ENCODE measurements at regions not wholly inside any gene's neighbourhood (a gene's known extent, or its start where the extent isn't known, plus 50 kb on each side); places are given as distances from the start of the nearest gene placed in this dataset.

GRCh38 chr5:3075309-3075708, 323.8 kb upstream of the IRX2 start:
- no peak overlapping the region for H2BK12ac ChIP-seq (ENCODE audit: low read depth, low read length)
- H4K91ac ChIP-seq (replicated peaks; ENCODE audit: insufficient read length, low read length): no peak overlapping the region
- peaks cover 0 to 9% of the 10 kb centered on the region in 2 experiments; a peak in 2 of 4 replicates for H3K9me3 ChIP-seq (ENCODE audit: insufficient read depth in 2 of 2, low read depth in 1 of 2, low read length in 1 of 2)
- no peak overlapping the region for H3K14ac ChIP-seq (ENCODE audit: insufficient read length)
- no peak overlapping the region for H3K4ac ChIP-seq (replicated peaks; ENCODE audit: insufficient read length, low read depth, low read length)
- no peak overlapping the region for H3K18ac ChIP-seq (ENCODE audit: extremely low read depth, low read length)
- H3K56ac ChIP-seq (replicated peaks; ENCODE audit: insufficient read length, low read depth, low read length): no peak overlapping the region
- CTCF ChIA-PET (ENCODE audit: partially characterized antibody): interaction anchor here (0.7 to 0.9 kb wide), 2 partner anchors 252 to 307 kb away, joined by 3 read pairs; no protein-coding TSS in a partner anchor
- no peak overlapping the region for H3K4me2 ChIP-seq (ENCODE audit: insufficient read depth in 1 of 2, low read depth in 2 of 2, low read length in 2 of 2)
- H2BK5ac ChIP-seq (ENCODE audit: low read depth, low read length): no peak overlapping the region
- H3K79me1 ChIP-seq (ENCODE audit: low read depth, low read length): no peaks in the 10 kb centered on the region
- no peak overlapping the region for H2AK5ac ChIP-seq (ENCODE audit: low read depth, low read length)
- POLR2A ChIA-PET (ENCODE audit: partially characterized antibody): no interaction called here
- H2BK20ac ChIP-seq (ENCODE audit: low read length): no peak overlapping the region
- peak; percentile 67 to 75 for TF ChIP-seq RAD21 (IDR thresholded peaks at IDR 0.05 in 1 of 2, conservative IDR thresholded peaks at IDR 0.05 in 1 of 2; ENCODE audit: low read depth in 2 of 2, low read length in 2 of 2)
- TF ChIP-seq CTCF (IDR thresholded peaks at IDR 0.05; ENCODE audit: control extremely low read depth in 1 of 3, insufficient read depth in 1 of 3, low read depth in 1 of 3, low read length in 3 of 3): peak; percentile 48 to 56 (median 55)
- TF ChIP-seq TAF7 (optimal IDR thresholded peaks at IDR 0.05; ENCODE audit: borderline replicate concordance, low read depth, low read length): no peak
- 41% methylated on average over 2 of the region's 2 CpGs; no CpG with 5 or more reads in 1 of the 2 experiments for WGBS, 2 experiments (ENCODE audit: extremely low coverage in 1 of 2, insufficient coverage in 1 of 2, insufficient read length in 1 of 2, insufficient replicate concordance in 2 of 2, low coverage in 1 of 2, low lambda C conversion rate in 2 of 2, missing lambda C conversion rate in 1 of 2)
- H3K23me2 ChIP-seq (ENCODE audit: low read depth, low read length): no peaks in the 10 kb centered on the region
- H2BK120ac ChIP-seq (replicated peaks; ENCODE audit: low read depth, low read length): no peak overlapping the region
- H4K5ac ChIP-seq (ENCODE audit: insufficient read length, low read depth, low read length): no peak overlapping the region
- H2AFZ ChIP-seq (ENCODE audit: low read length): no peak overlapping the region
- no peak overlapping the region for H3K27ac ChIP-seq (ENCODE audit: low read depth, low read length)
- no peak overlapping the region for H3K23ac ChIP-seq (ENCODE audit: insufficient read length)
- H3K79me2 ChIP-seq (ENCODE audit: control insufficient read depth in 1 of 2, insufficient read depth in 2 of 2, low read length in 2 of 2): no peaks in the 10 kb centered on the region
- DNase-seq (ENCODE audit: low read depth in 1 of 2, low spot score in 2 of 2) (no peak), FAIRE-seq (peak; percentile 19)
- no peak overlapping the region for H3K9ac ChIP-seq (replicated peaks in 1 of 4; ENCODE audit: extremely low read depth in 1 of 4, low read depth in 3 of 4, low read length in 3 of 4)
- no peak overlapping the region for H4K8ac ChIP-seq (ENCODE audit: extremely low read depth, insufficient read depth, low read length)
- no peaks in the 10 kb centered on the region; a peak in 1 of 7 replicates for H3K27me3 ChIP-seq (replicated peaks in 1 of 4; ENCODE audit: control insufficient read depth in 3 of 4, extremely low read depth in 1 of 4, insufficient read depth in 3 of 4, low read length in 3 of 4)
- H3K4me3 ChIP-seq (ENCODE audit: extremely low read depth in 1 of 4, insufficient read depth in 2 of 4, low read depth in 3 of 4, low read length in 4 of 4): no peak overlapping the region
- H3K36me3 ChIP-seq (ENCODE audit: control insufficient read depth in 2 of 4, insufficient read depth in 4 of 4, low read length in 3 of 4): no peaks in the 10 kb centered on the region; a peak in 1 of 8 replicates
- H3K4me1 ChIP-seq (replicated peaks in 1 of 4; ENCODE audit: control insufficient read depth in 3 of 4, insufficient read depth in 4 of 4, low read length in 3 of 4): peaks cover 0 to 3% (median 0%) of the 10 kb centered on the region in 4 experiments; a peak in 2 of 7 replicates
- no peaks in the 10 kb centered on the region for H4K20me1 ChIP-seq (replicated peaks in 1 of 2; ENCODE audit: control insufficient read depth in 1 of 2, insufficient read depth in 2 of 2, low read length in 2 of 2)
- H2BK15ac ChIP-seq (ENCODE audit: low read length): no peak overlapping the region
